ENCODE measurements at regions not wholly inside any gene's neighbourhood (a gene's known extent, or its start where the extent isn't known, plus 50 kb on each side); places are given as distances from the start of the nearest gene placed in this dataset.

DNA sequence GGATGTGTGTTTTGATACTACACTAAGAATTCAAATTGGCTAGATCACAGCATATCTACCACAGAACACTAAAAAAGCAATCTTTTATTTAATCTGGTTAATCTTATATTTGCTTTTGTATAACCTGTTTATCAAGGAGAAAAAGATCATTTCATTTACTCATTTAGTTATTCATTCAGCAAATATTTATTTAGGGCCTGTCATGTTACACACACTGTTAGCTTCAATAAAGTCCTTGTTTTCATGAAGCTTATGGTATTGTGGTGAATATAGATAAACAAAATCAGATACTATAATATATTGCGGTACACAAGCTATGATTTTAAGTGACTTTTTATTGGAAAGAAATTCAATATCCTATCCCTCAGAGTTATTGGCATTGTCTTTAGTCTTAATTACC lies 350.8 kb downstream of the LRFN5 start:
- intact Hi-C loops (cut with micrococcal nuclease; ENCODE audit: unreplicated experiment) = no loop called here
- TF ChIP-seq, protein P1, sequence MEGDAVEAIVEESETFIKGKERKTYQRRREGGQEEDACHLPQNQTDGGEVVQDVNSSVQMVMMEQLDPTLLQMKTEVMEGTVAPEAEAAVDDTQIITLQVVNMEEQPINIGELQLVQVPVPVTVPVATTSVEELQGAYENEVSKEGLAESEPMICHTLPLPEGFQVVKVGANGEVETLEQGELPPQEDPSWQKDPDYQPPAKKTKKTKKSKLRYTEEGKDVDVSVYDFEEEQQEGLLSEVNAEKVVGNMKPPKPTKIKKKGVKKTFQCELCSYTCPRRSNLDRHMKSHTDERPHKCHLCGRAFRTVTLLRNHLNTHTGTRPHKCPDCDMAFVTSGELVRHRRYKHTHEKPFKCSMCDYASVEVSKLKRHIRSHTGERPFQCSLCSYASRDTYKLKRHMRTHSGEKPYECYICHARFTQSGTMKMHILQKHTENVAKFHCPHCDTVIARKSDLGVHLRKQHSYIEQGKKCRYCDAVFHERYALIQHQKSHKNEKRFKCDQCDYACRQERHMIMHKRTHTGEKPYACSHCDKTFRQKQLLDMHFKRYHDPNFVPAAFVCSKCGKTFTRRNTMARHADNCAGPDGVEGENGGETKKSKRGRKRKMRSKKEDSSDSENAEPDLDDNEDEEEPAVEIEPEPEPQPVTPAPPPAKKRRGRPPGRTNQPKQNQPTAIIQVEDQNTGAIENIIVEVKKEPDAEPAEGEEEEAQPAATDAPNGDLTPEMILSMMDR (IDR thresholded peaks at IDR 0.05) = no peak
- TF ChIP-seq, protein P2, sequence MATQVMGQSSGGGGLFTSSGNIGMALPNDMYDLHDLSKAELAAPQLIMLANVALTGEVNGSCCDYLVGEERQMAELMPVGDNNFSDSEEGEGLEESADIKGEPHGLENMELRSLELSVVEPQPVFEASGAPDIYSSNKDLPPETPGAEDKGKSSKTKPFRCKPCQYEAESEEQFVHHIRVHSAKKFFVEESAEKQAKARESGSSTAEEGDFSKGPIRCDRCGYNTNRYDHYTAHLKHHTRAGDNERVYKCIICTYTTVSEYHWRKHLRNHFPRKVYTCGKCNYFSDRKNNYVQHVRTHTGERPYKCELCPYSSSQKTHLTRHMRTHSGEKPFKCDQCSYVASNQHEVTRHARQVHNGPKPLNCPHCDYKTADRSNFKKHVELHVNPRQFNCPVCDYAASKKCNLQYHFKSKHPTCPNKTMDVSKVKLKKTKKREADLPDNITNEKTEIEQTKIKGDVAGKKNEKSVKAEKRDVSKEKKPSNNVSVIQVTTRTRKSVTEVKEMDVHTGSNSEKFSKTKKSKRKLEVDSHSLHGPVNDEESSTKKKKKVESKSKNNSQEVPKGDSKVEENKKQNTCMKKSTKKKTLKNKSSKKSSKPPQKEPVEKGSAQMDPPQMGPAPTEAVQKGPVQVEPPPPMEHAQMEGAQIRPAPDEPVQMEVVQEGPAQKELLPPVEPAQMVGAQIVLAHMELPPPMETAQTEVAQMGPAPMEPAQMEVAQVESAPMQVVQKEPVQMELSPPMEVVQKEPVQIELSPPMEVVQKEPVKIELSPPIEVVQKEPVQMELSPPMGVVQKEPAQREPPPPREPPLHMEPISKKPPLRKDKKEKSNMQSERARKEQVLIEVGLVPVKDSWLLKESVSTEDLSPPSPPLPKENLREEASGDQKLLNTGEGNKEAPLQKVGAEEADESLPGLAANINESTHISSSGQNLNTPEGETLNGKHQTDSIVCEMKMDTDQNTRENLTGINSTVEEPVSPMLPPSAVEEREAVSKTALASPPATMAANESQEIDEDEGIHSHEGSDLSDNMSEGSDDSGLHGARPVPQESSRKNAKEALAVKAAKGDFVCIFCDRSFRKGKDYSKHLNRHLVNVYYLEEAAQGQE (IDR thresholded peaks at IDR 0.05; ENCODE audit: insufficient read depth in 1 of 2, low read depth in 2 of 2, low read length in 1 of 2) = no peak
- TF ChIP-seq POLR2AphosphoS5 (IDR thresholded peaks at IDR 0.05; ENCODE audit: low read depth, low read length) (no peak), TCF7L2 (IDR thresholded peaks at IDR 0.05; ENCODE audit: low read depth, low read length) (no peak), SIN3A (IDR thresholded peaks at IDR 0.05; ENCODE audit: borderline replicate concordance, insufficient read depth, low read depth, low read length) (no peak)
- ATAC-seq = 0 out of 2 replicates have a peak, but pooled peaks have one; percentile 51
- Histone ChIP-seq H3K36me3 (ENCODE audit: control insufficient read depth, insufficient read depth, low read length) (no peaks in the 10 kb centered on the region), H3K27me3 (ENCODE audit: control insufficient read depth, insufficient read depth, low read length) (no peaks in the 10 kb centered on the region), H3K4me3 (ENCODE audit: low read depth in 2 of 2, low read length in 2 of 2) (no peak overlapping the region), H3K27ac (ENCODE audit: low read length) (no peak overlapping the region), H3K9me3 (ENCODE audit: control insufficient read depth, insufficient read depth, low read depth, low read length) (no peaks in the 10 kb centered on the region), H3K4me1 (ENCODE audit: control insufficient read depth, insufficient read depth, low read length) (no peaks in the 10 kb centered on the region)
- DNase-seq (ENCODE audit: low read depth, low spot score) = no peak
- in situ Hi-C loops (cut with HindIII; ENCODE audit: low pct_unique_long_range_greater_than_20kb, low sequenced_read_pairs) = no loop called here
- ChIA-PET POLR2A (no interaction called here), CTCF (no interaction called here)
- BruUV-seq (replicated peaks) = no TSS peak

Measured in Panc1 (cell line).